H1 (cell line): ENCODE measurements at regions not wholly inside any gene's neighbourhood (a gene's known extent, or its start where the extent isn't known, plus 50 kb on each side); places are given as distances from the start of the nearest gene placed in this dataset.

Source experiments
- CTCF ChIA-PET: fragments of 300-600 bp; sonication (Branson Sonifier 250); formaldehyde crosslinking; loops from one replicate; lab custom pipeline; 2021; ENCODE audit not compliant: partially characterized antibody; lab: Charles Lee
- POLR2A ChIA-PET: fragments of 300-600 bp; sonication (Branson Sonifier 250); formaldehyde crosslinking; loops from one replicate; lab custom pipeline; 2021; ENCODE audit warnings: inconsistent platforms; ENCODE audit not compliant: partially characterized antibody; lab: Charles Lee
- DNase-seq, 2 experiments: peaks; one replicate each; pipeline versions ENCODE4 v3.0.0 to v3.0.0-alpha.2; 2010 to 2022; ENCODE audit warnings: low spot score in 2 of 2, low read depth in 1 of 2, mixed read lengths in 1 of 2
- FAIRE-seq: peaks from 2 replicates; lab custom pipeline; 2011; peaks lifted over from hg19 to GRCh38; lab: Jason Lieb, UNC
- H2AFZ ChIP-seq: 2 replicates; pipeline ENCODE4 v1.8.1; 2012; ENCODE audit warnings: low read length, inconsistent platforms
- H2AK5ac ChIP-seq: 2 replicates; pipeline ENCODE4 v1.6.1; 2013; ENCODE audit warnings: low read depth, low read length
- H2BK120ac ChIP-seq: replicated peaks from 2 replicates; pipeline ENCODE3; 2013; ENCODE audit warnings: low read depth, low read length, inconsistent platforms
- H2BK12ac ChIP-seq: 2 replicates; pipeline ENCODE4 v1.6.1; 2013; ENCODE audit warnings: low read depth, low read length
- H2BK15ac ChIP-seq: 2 replicates; pipeline ENCODE4 v1.6.1; 2013; ENCODE audit warnings: low read length
- H2BK20ac ChIP-seq: 2 replicates; pipeline ENCODE4 v1.6.1; 2013; ENCODE audit warnings: low read length
- H2BK5ac ChIP-seq: 2 replicates; pipeline ENCODE4 v1.6.1; 2013; ENCODE audit warnings: low read depth, low read length
- H3K14ac ChIP-seq: 2 replicates; pipeline ENCODE4 v1.6.1; 2013; ENCODE audit warnings: inconsistent platforms; ENCODE audit not compliant: insufficient read length
- H3K18ac ChIP-seq: 2 replicates; pipeline ENCODE4 v1.6.1; 2013; ENCODE audit warnings: low read length; ENCODE audit errors: extremely low read depth
- H3K23ac ChIP-seq: 2 replicates; pipeline ENCODE4 v1.6.1; 2013; ENCODE audit warnings: inconsistent platforms; ENCODE audit not compliant: insufficient read length
- H3K23me2 ChIP-seq: 2 replicates; pipeline ENCODE4 v1.6.1; 2013; ENCODE audit warnings: low read depth, low read length
- H3K27ac ChIP-seq: 2 replicates; pipeline ENCODE4 v1.6.1; 2011; ENCODE audit warnings: low read depth, low read length, inconsistent platforms
- H3K27me3 ChIP-seq, 4 experiments: replicated peaks in 1 of 4; 1 replicate in 1 of 4; 2 replicates in 3 of 4; pipeline versions ENCODE4 v1.6.1 to v1.8.1; 2011 to 2013; ENCODE audit warnings: low read length in 3 of 4, mild to moderate bottlenecking in 3 of 4, inconsistent platforms in 2 of 4, mixed read lengths in 2 of 4, moderate library complexity in 1 of 4; ENCODE audit not compliant: control insufficient read depth in 3 of 4, insufficient read depth in 3 of 4; ENCODE audit errors: extremely low read depth in 1 of 4
- H3K36me3 ChIP-seq, 4 experiments: 2 replicates each; pipeline versions ENCODE4 v1.6.1 to v1.8.1; 2011 to 2013; ENCODE audit warnings: mild to moderate bottlenecking in 4 of 4, low read length in 3 of 4, moderate library complexity in 2 of 4, control low read depth in 1 of 4, inconsistent platforms in 1 of 4; ENCODE audit not compliant: insufficient read depth in 4 of 4, control insufficient read depth in 2 of 4
- H3K4ac ChIP-seq: replicated peaks from 2 replicates; pipeline ENCODE3; 2013; ENCODE audit warnings: low read length, low read depth, mixed read lengths, inconsistent platforms; ENCODE audit not compliant: insufficient read length
- H3K4me1 ChIP-seq, 4 experiments: replicated peaks in 1 of 4; 1 replicate in 1 of 4; 2 replicates in 3 of 4; pipeline versions ENCODE4 v1.6.1 to v1.8.1; 2011 to 2013; ENCODE audit warnings: low read length in 3 of 4, inconsistent platforms in 2 of 4, mixed read lengths in 1 of 4; ENCODE audit not compliant: insufficient read depth in 4 of 4, control insufficient read depth in 3 of 4
- H3K4me2 ChIP-seq, 2 experiments: 2 replicates each; pipeline versions ENCODE4 v1.6.1 to v1.8.1; 2011 to 2013; ENCODE audit warnings: low read depth in 2 of 2, low read length in 2 of 2, control low read depth in 1 of 2, inconsistent platforms in 1 of 2, mild to moderate bottlenecking in 1 of 2; ENCODE audit not compliant: insufficient read depth in 1 of 2
- H3K4me3 ChIP-seq, 4 experiments: fragments of 200-600, 300-600 bp in 1 of 4; sonication (generic), shearing (Covaris generic), sonication (Bioruptor Twin) in 1 of 4; 2 replicates each; pipeline versions ENCODE4 v1.5.1 to v1.8.1; 2011 to 2016; ENCODE audit warnings: low read length in 4 of 4, low read depth in 3 of 4, control low read depth in 2 of 4, inconsistent platforms in 2 of 4, mild to moderate bottlenecking in 2 of 4, mixed read lengths in 1 of 4, moderate library complexity in 1 of 4; ENCODE audit not compliant: insufficient read depth in 2 of 4; ENCODE audit errors: extremely low read depth in 1 of 4
- H3K56ac ChIP-seq: replicated peaks from 2 replicates; pipeline ENCODE3; 2013; ENCODE audit warnings: low read depth, mild to moderate bottlenecking, mixed read lengths, low read length, inconsistent platforms; ENCODE audit not compliant: insufficient read length
- H3K79me1 ChIP-seq: 2 replicates; pipeline ENCODE4 v1.6.1; 2013; ENCODE audit warnings: low read depth, low read length, control low read depth
- H3K79me2 ChIP-seq, 2 experiments: 2 replicates each; pipeline versions ENCODE4 v1.6.1 to v1.8.1; 2012 to 2013; ENCODE audit warnings: low read length in 2 of 2, mild to moderate bottlenecking in 2 of 2, inconsistent platforms in 1 of 2; ENCODE audit not compliant: insufficient read depth in 2 of 2, control insufficient read depth in 1 of 2
- H3K9ac ChIP-seq, 4 experiments: replicated peaks in 1 of 4; 1 replicate in 1 of 4; 2 replicates in 3 of 4; pipeline versions ENCODE4 v1.6.1 to v1.8.1; 2011 to 2013; ENCODE audit warnings: low read depth in 3 of 4, low read length in 3 of 4, control low read depth in 2 of 4, mild to moderate bottlenecking in 2 of 4, moderate library complexity in 2 of 4, inconsistent platforms in 1 of 4; ENCODE audit errors: extremely low read depth in 1 of 4
- H3K9me3 ChIP-seq, 2 experiments: 2 replicates each; pipeline versions ENCODE4 v1.6.1 to v1.8.1; 2012 to 2013; ENCODE audit warnings: mild to moderate bottlenecking in 2 of 2, moderate library complexity in 2 of 2, control low read depth in 1 of 2, inconsistent platforms in 1 of 2, low read depth in 1 of 2, low read length in 1 of 2, mixed read lengths in 1 of 2; ENCODE audit not compliant: insufficient read depth in 2 of 2
- H4K20me1 ChIP-seq, 2 experiments: replicated peaks in 1 of 2; 2 replicates each; pipeline versions ENCODE3 to v1.8.1; 2011 to 2013; ENCODE audit warnings: inconsistent platforms in 2 of 2, low read length in 2 of 2, mild to moderate bottlenecking in 1 of 2; ENCODE audit not compliant: insufficient read depth in 2 of 2, control insufficient read depth in 1 of 2
- H4K5ac ChIP-seq: 2 replicates; pipeline ENCODE4 v1.6.1; 2013; ENCODE audit warnings: low read length, low read depth, mixed read lengths, inconsistent platforms; ENCODE audit not compliant: insufficient read length
- H4K8ac ChIP-seq: 2 replicates; pipeline ENCODE4 v1.8.0; 2013; ENCODE audit warnings: mild to moderate bottlenecking, moderate library complexity, low read length, inconsistent platforms; ENCODE audit not compliant: insufficient read depth; ENCODE audit errors: extremely low read depth
- H4K91ac ChIP-seq: replicated peaks from 2 replicates; pipeline ENCODE3; 2013; ENCODE audit warnings: low read length, mixed read lengths, inconsistent platforms; ENCODE audit not compliant: insufficient read length
- ASH2L ChIP-seq: fragments of 200-600, 300-600 bp; sonication (generic); IDR thresholded peaks from one replicate; pipeline ENCODE4 v1.7.1; 2017; ENCODE audit warnings: low read length

DNA sequence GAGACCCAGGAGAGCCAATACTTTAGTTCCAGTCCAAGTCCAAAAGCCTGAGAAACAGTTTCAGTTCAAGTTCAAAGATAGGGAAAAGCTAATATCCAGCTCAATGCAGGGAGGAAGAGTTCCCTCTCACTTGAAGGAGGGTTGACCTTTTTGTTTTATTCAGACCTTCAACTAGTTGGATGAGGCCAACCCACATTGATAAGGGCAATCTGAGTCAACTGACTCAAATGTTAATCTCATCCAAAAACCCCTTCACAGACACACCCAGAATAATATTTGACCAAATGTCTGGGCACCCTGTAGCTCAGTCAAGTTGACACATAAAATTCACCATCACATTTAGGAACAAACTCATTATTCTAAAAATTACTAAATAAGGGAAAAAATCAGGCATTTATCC lies 246.8 kb downstream of the METTL4 start:
- no peak overlapping the region for H4K5ac ChIP-seq
- H2AK5ac ChIP-seq = no peak overlapping the region
- no peak overlapping the region for H3K9ac ChIP-seq
- H3K23ac ChIP-seq = no peak overlapping the region
- no peak overlapping the region for H3K27ac ChIP-seq
- no peak overlapping the region for H4K91ac ChIP-seq
- no peak overlapping the region for H3K14ac ChIP-seq
- no peak overlapping the region for H2BK20ac ChIP-seq
- no peak for TF ChIP-seq ASH2L
- H3K79me2 ChIP-seq = no peaks in the 10 kb centered on the region
- no peaks in the 10 kb centered on the region for H3K9me3 ChIP-seq
- H3K36me3 ChIP-seq = no peaks in the 10 kb centered on the region
- H3K23me2 ChIP-seq = no peaks in the 10 kb centered on the region
- DNase-seq (no peak), FAIRE-seq (no peak)
- CTCF ChIA-PET = no interaction called here
- no peak overlapping the region for H2BK5ac ChIP-seq
- no peak overlapping the region for H3K18ac ChIP-seq
- H2BK120ac ChIP-seq = no peak overlapping the region
- no peak overlapping the region for H3K4ac ChIP-seq
- H4K20me1 ChIP-seq = no peaks in the 10 kb centered on the region
- no peaks in the 10 kb centered on the region for H3K79me1 ChIP-seq
- no peak overlapping the region for H2BK12ac ChIP-seq
- H2AFZ ChIP-seq = no peak overlapping the region
- no peak overlapping the region for H4K8ac ChIP-seq
- no peaks in the 10 kb centered on the region for H3K27me3 ChIP-seq
- POLR2A ChIA-PET = no interaction called here
- H3K4me1 ChIP-seq = no peaks in the 10 kb centered on the region
- H2BK15ac ChIP-seq = no peak overlapping the region
- no peak overlapping the region for H3K56ac ChIP-seq
- no peak overlapping the region for H3K4me2 ChIP-seq
- no peak overlapping the region for H3K4me3 ChIP-seq
